ENCODE measurements at regions not wholly inside any gene's neighbourhood (a gene's known extent, or its start where the extent isn't known, plus 50 kb on each side); places are given as distances from the start of the nearest gene placed in this dataset.

DNA sequence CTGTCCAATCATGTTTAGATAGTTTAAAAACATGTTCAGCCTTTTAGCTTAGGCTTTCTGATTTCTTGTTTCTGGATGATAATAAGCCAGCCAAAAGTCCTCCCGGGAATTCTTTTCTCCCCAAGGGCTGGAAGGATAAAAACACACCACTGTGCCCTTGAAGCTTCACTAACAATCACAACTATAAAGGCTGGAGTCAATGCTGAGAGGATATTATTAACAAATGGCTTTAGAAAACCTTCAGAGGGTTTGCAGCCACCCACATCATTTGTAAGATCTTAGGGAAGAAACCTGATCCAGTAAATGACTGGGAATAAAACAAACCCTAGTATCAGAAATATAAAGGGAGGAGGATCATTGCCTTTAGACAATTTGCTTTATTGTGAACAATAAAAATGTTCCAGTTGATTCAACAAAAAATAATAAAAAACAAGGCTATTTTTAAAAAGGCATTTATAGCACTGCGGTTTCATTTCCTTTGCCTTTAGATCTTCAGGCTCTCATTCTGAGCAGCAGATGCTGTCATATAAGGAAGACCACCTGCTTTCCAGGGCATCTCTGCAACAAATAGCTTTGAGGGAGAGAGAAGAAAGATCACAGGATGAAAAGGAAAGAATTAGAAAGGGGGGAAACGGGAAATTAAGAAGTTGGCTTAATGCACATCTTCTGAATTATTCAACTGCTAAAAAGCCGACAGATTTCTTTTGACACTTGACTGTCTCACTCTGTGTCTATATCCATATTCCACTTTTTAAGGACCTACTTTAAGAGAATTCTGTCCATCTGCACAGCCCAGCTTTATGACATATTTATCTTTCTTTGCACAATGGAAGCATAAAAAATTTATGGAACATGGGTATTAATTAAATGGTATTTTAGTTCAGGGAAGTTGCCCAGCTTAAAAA lies 277.2 kb upstream of the SLC24A2 start:
- ATAC-seq (ENCODE audit: low FRiP score), result no peak
- TF ChIP-seq, protein P1, sequence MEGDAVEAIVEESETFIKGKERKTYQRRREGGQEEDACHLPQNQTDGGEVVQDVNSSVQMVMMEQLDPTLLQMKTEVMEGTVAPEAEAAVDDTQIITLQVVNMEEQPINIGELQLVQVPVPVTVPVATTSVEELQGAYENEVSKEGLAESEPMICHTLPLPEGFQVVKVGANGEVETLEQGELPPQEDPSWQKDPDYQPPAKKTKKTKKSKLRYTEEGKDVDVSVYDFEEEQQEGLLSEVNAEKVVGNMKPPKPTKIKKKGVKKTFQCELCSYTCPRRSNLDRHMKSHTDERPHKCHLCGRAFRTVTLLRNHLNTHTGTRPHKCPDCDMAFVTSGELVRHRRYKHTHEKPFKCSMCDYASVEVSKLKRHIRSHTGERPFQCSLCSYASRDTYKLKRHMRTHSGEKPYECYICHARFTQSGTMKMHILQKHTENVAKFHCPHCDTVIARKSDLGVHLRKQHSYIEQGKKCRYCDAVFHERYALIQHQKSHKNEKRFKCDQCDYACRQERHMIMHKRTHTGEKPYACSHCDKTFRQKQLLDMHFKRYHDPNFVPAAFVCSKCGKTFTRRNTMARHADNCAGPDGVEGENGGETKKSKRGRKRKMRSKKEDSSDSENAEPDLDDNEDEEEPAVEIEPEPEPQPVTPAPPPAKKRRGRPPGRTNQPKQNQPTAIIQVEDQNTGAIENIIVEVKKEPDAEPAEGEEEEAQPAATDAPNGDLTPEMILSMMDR (IDR thresholded peaks at IDR 0.05), result no peak
- DNase-seq (ENCODE audit: low spot score), result no peak

DNA sequence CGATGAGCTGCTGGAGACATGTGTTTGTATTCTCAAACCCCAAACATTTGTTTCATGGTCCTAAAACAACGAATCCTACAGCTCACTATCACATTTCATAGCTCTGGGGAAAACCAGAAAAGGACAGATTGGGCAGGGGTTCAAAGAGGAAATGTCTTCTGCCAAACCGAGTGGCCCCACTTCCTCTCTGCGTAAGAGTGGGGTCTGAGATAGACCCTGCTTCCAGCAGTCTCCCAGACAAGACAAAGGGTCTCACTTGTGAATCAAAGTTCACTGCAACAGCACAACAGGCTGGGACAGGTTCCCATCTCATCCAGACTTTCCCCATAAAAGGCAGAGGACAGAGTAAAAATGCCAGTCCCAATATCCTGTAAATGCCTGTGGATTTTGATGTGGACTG lies 276.2 kb upstream of the SLC24A2 start:
- no peak for DNase-seq (ENCODE audit: low spot score)
- ATAC-seq (ENCODE audit: low FRiP score), result no peak
- TF ChIP-seq, protein P1 (IDR thresholded peaks at IDR 0.05), result no peak

DNA sequence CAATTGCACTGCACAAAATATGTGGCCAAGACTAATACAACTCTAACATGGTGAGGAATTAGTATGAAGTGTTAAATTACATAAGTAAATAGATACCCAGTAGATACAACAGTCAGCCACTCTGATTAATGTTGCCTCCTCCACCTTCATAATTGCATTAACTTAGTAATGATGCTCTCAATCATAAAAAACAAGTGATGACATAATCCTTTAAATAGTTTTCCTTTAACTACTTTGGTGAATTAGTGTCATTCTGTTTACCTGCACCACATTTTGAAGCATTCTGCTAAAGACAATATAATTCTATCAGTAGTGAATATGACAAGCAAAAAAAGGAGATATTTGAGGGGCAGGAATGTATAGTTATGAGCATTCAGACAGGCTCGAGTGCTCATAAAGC lies 265.9 kb upstream of the SLC24A2 start:
- DNase-seq (ENCODE audit: low spot score) (no peak), ATAC-seq (ENCODE audit: low FRiP score) (no peak)
- TF ChIP-seq, protein P1 (IDR thresholded peaks at IDR 0.05), result no peak

DNA sequence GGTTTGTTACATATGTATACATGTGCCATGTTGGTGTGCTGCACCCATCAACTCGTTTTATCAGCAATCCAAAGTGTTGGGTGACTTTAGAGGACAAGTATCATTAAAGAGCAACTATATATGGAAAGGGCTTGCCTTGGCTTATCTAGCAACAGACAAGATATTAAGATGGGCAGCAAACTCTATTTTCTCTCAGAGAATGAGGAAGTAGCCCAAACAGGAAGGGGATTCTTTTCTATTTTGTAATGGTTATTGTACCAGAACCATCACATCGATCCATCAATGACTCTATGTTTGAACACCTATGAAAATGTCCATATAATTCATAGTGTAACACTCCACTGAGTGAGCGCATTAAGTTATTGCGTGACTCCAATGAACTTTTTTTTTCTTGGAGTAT lies 260.1 kb upstream of the SLC24A2 start:
- DNase-seq (ENCODE audit: low spot score) (no peak), ATAC-seq (ENCODE audit: low FRiP score) (no peak)
- TF ChIP-seq, protein P1 (IDR thresholded peaks at IDR 0.05), result no peak

DNA sequence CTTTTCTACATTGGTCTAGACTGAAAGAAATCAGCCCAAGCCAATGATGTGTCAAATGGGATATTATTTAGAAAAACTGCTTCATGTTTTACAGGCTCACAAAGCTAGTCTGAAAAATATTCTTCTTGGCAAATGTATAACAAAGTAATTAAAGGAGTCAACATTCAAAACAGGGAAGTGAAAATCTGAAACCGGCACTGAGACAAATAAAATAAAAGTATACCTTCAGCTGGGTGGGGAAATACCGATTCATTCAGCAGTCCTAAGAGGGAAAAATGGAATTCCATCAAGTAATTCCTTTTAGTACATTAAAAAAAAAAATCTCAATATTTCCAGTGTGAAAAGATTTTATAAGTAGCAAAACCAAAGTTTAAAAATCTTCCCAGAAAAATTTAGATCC lies 259.6 kb upstream of the SLC24A2 start:
- DNase-seq (ENCODE audit: low spot score) (no peak), ATAC-seq (ENCODE audit: low FRiP score) (no peak)
- TF ChIP-seq, protein P1 (IDR thresholded peaks at IDR 0.05), result no peak

DNA sequence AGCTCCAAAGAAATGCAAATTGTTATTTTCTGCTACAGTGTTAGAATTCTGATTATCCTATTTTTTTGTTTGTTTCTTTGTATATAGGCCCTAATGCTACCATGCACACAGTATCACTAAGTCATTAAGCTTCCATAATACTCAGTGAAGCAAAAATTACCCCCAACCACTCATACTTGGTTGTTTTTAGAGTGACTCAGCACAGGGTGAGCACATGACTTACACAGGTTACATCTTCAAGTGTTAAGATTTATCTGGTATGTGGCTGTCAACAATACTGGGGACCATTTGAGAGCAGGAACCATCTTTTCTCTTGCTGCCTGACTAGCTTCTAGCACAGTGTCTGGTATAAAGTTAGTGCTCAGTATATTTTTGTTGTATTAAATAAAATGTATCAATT lies 255.8 kb upstream of the SLC24A2 start:
- no peak for DNase-seq (ENCODE audit: low spot score)
- TF ChIP-seq, protein P1 (IDR thresholded peaks at IDR 0.05), result no peak
- ATAC-seq (ENCODE audit: low FRiP score), result no peak

DNA sequence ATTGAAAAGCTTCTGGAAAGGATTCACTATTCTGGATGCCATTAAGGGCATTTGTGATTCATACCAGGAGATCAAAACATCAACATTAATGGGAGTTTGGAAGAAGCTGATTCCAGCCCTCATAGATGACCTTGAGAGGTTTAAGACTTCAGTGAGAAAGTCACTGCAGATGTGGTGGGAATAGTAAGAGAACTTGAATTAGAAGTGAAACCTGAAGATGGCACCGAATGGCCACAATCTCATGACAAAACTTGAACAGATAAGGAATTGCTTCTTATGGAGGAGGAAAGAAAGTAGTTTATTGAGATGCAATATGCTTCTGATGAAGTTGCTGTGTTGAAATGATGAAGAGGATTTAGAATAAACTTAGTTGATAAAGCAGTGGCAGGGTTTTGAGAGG lies 254.6 kb upstream of the SLC24A2 start:
- DNase-seq (ENCODE audit: low spot score) (no peak), ATAC-seq (ENCODE audit: low FRiP score) (no peak)
- TF ChIP-seq, protein P1 (IDR thresholded peaks at IDR 0.05), result no peak
